A549 (cell line): ENCODE measurements at regions not wholly inside any gene's neighbourhood (a gene's known extent, or its start where the extent isn't known, plus 50 kb on each side); places are given as distances from the start of the nearest gene placed in this dataset.

Experiments
- ATAC-seq, 2 experiments: fragments of 200-7000 bp in 1 of 2; fragments of >200 bp in 1 of 2; cut with Nextera tagmentation in 1 of 2; cut with Tn5 transposase in 1 of 2; 3 replicates each; pipeline versions ENCODE4 v1.8.0 to v1.9.1; 2018 to 2020; ENCODE audit warnings: mild to moderate bottlenecking in 1 of 2, moderate library complexity in 1 of 2
- CTCF ChIA-PET: fragments of 300-600 bp; sonication (Branson Sonifier 250); formaldehyde crosslinking; extraction: SDS; loops from one replicate; lab custom pipeline; 2021; ENCODE audit warnings: antibody characterized with exemption, inconsistent platforms; lab: Yijun Ruan, JAX
- POLR2A ChIA-PET: fragments of 350-600 bp; formaldehyde crosslinking; extraction: SDS; loops from one replicate; lab custom pipeline; 2021; ENCODE audit warnings: antibody characterized with exemption, inconsistent platforms; lab: Yijun Ruan, JAX
- DNase-seq, 2 experiments: peaks; one replicate each; pipeline versions ENCODE4 v3.0.0 to v3.0.0-alpha.2; 2011 to 2016; ENCODE audit warnings: low read depth in 1 of 2, low spot score in 1 of 2
- FAIRE-seq: peaks from 2 replicates; lab custom pipeline; 2011; peaks lifted over from hg19 to GRCh38; lab: Jason Lieb, UNC
- H3K27ac ChIP-seq, 2 experiments: fragments of >200 bp; sonication (Bioruptor Twin); formaldehyde crosslinking; 3 replicates each; pipeline ENCODE4 v1.5.1; 2016 to 2017
- H3K4me1 ChIP-seq: fragments of >200 bp; sonication (Bioruptor Twin); formaldehyde crosslinking; 3 replicates; pipeline ENCODE4 v1.6.1; 2016
- H3K4me2 ChIP-seq: fragments of >200 bp; sonication (Bioruptor Twin); formaldehyde crosslinking; 3 replicates; pipeline ENCODE4 v1.6.1; 2016
- H3K4me3 ChIP-seq: fragments of >200 bp; sonication (Bioruptor Twin); formaldehyde crosslinking; 3 replicates; pipeline ENCODE4 v1.5.1; 2016
- H3K9me3 ChIP-seq: fragments of >200 bp; sonication (Bioruptor Twin); formaldehyde crosslinking; 3 replicates; pipeline ENCODE4 v1.6.1; 2016
- CBX2 ChIP-seq: fragments of 200-600 bp; sonication (generic); IDR thresholded peaks from 2 replicates; pipeline ENCODE4 v1.6.1; 2016; ENCODE audit warnings: low read depth, mild to moderate bottlenecking, borderline replicate concordance
- CHD2 ChIP-seq: fragments of 150-350 bp; IDR thresholded peaks from 2 replicates; pipeline ENCODE4 v1.6.1; 2014; ENCODE audit warnings: low read length; ENCODE audit not compliant: partially characterized antibody
- CTCF ChIP-seq: fragments of >200 bp; sonication (Bioruptor Twin); formaldehyde crosslinking; IDR thresholded peaks from 3 replicates; pipeline ENCODE4 v1.5.1; 2016
- ELK1 ChIP-seq: fragments of 150-350 bp; IDR thresholded peaks from 2 replicates; pipeline ENCODE4 v1.6.1; 2014; ENCODE audit warnings: low read depth, mild to moderate bottlenecking, low read length
- EP300 ChIP-seq, 2 experiments: fragments of >200 bp; sonication (Bioruptor Twin); formaldehyde crosslinking; IDR thresholded peaks; 2 replicates in 1 of 2; 3 replicates in 1 of 2; pipeline ENCODE4 v1.6.1; 2016 to 2017
- FOSB ChIP-seq: fragments of 250-450 bp; sonication (Bioruptor Pico); IDR thresholded peaks from 2 replicates; pipeline ENCODE4 v1.5.0; 2020; ENCODE audit warnings: mild to moderate bottlenecking, moderate library complexity
- FOXS1 ChIP-seq: fragments of 250-450 bp; sonication (Bioruptor Pico); IDR thresholded peaks from 2 replicates; pipeline ENCODE4 v1.5.0; 2020; ENCODE audit warnings: mild to moderate bottlenecking, moderate library complexity
- GATA3 ChIP-seq: IDR thresholded peaks from 2 replicates; pipeline ENCODE4 v1.6.1; 2012; ENCODE audit warnings: borderline replicate concordance
- HES2 ChIP-seq: fragments of >200 bp; sonication (Bioruptor Twin); formaldehyde crosslinking; IDR thresholded peaks from 2 replicates; pipeline ENCODE4 v1.6.1; 2016
- HOXB5 ChIP-seq: fragments of 250-450 bp; sonication (Bioruptor Pico); IDR thresholded peaks from 2 replicates; pipeline ENCODE4 v1.5.0; 2020; ENCODE audit warnings: mild to moderate bottlenecking, moderate library complexity
- JUN ChIP-seq, 2 experiments: fragments of >200 bp; sonication (Bioruptor Twin); formaldehyde crosslinking; IDR thresholded peaks; 2 replicates in 1 of 2; 3 replicates in 1 of 2; pipeline ENCODE4 v1.6.1; 2016 to 2017
- KDM1A ChIP-seq: fragments of 200-600 bp; sonication (generic); IDR thresholded peaks from 2 replicates; pipeline ENCODE4 v1.6.1; 2016; ENCODE audit warnings: low read depth, mild to moderate bottlenecking
- KDM5A ChIP-seq: fragments of 200-600 bp; sonication (generic); IDR thresholded peaks from 2 replicates; pipeline ENCODE4 v1.6.1; 2016; ENCODE audit warnings: antibody characterized with exemption, mild to moderate bottlenecking
- NR3C1 ChIP-seq: fragments of >200 bp; sonication (Bioruptor Twin); formaldehyde crosslinking; IDR thresholded peaks from 3 replicates; pipeline ENCODE4 v1.6.1; 2017
- POLR2A ChIP-seq: IDR thresholded peaks from 2 replicates; pipeline ENCODE4 v1.6.1; 2012; ENCODE audit warnings: mild to moderate bottlenecking, low read length
- RARB ChIP-seq: fragments of 250-450 bp; sonication (Bioruptor Pico); IDR thresholded peaks from 2 replicates; pipeline ENCODE4 v1.8.0; 2021; ENCODE audit warnings: mild to moderate bottlenecking, moderate library complexity
- RNF2 ChIP-seq: fragments of 200-600 bp; sonication (generic); IDR thresholded peaks from 2 replicates; pipeline ENCODE4 v1.6.1; 2016; ENCODE audit warnings: low read depth, mild to moderate bottlenecking, antibody characterized with exemption, moderate library complexity, borderline replicate concordance
- SMC3 ChIP-seq: fragments of >200 bp; sonication (Bioruptor Twin); formaldehyde crosslinking; IDR thresholded peaks from 3 replicates; pipeline ENCODE4 v1.6.1; 2018; ENCODE audit warnings: inconsistent platforms
- SREBF2 ChIP-seq: fragments of 450-650 bp; IDR thresholded peaks from 2 replicates; pipeline ENCODE4 v1.6.1; 2014; ENCODE audit warnings: mild to moderate bottlenecking, moderate library complexity
- USF2 ChIP-seq: fragments of 450-650 bp; IDR thresholded peaks from 2 replicates; pipeline ENCODE4 v1.6.1; 2014; ENCODE audit warnings: antibody characterized with exemption
- ZC3H11A ChIP-seq: fragments of 450-650 bp; IDR thresholded peaks from 2 replicates; pipeline ENCODE4 v1.6.1; 2014; ENCODE audit warnings: antibody characterized with exemption, mild to moderate bottlenecking
- ZSCAN20 ChIP-seq: fragments of 250-450 bp; sonication (Bioruptor Pico); IDR thresholded peaks from 2 replicates; pipeline ENCODE4 v1.8.0; 2022; ENCODE audit warnings: mild to moderate bottlenecking, moderate library complexity
- WGBS: methylation state at CpG from one replicate; pipeline ENCODE4 v1.1.6; 2017; ENCODE audit errors: missing lambda C conversion rate; 5-methylcytosine and 5-hydroxymethylcytosine counted together
- TF ChIP-seq, protein P1 (sequence below): fragments of >200 bp; sonication (Bioruptor Twin); formaldehyde crosslinking; IDR thresholded peaks from 3 replicates; pipeline ENCODE4 v1.6.1; 2016

- Histone ChIP-seq H3K4me1 (no peaks in the 10 kb centered on the region), H3K4me3 (no peak overlapping the region), H3K27ac (no peak overlapping the region), H3K4me2 (no peak overlapping the region), H3K9me3 (peaks cover 13% of the 10 kb centered on the region)
- ATAC-seq (no peak), DNase-seq (no peak), FAIRE-seq (no peak)
- TF ChIP-seq CTCF (no peak), KDM1A (no peak), SMC3 (no peak), ZC3H11A (no peak), FOSB (CRISPR knock-in tag) (no peak), HES2 (no peak), GATA3 (no peak), NR3C1 (no peak), ELK1 (no peak), USF2 (no peak)
- 4% methylated on average over 5 of the region's 5 CpGs for WGBS
- CTCF ChIA-PET, result no interaction called here
- POLR2A ChIA-PET, result no interaction called here
Measured at GRCh38 chr5:5965132-5965531, 413.2 kb downstream of the MED10 start.

GRCh38 chr5:5964347-5964746, 414.0 kb downstream of the MED10 start:
- no peak overlapping the region for H3K4me3 ChIP-seq
- FAIRE-seq, result no peak
- ChIA-PET POLR2A (no interaction called here), CTCF (no interaction called here)
- H3K9me3 ChIP-seq, result peaks cover 13% of the 10 kb centered on the region
- ATAC-seq, result no peak
- no peak for TF ChIP-seq USF2
- TF ChIP-seq KDM5A, result no peak
- no peak for TF ChIP-seq SREBF2
- TF ChIP-seq ZC3H11A, result no peak
- 24% methylated on average over 4 of the region's 4 CpGs for WGBS
- no peak overlapping the region for H3K4me2 ChIP-seq
- no peaks in the 10 kb centered on the region for H3K4me1 ChIP-seq
- DNase-seq, result no peak
- no peak overlapping the region for H3K27ac ChIP-seq

GRCh38 chr5:5957737-5958136, 420.6 kb downstream of the MED10 start:
- ChIA-PET CTCF (no interaction called here), POLR2A (no interaction called here)
- Histone ChIP-seq H3K4me1 (no peaks in the 10 kb centered on the region), H3K4me2 (no peak overlapping the region), H3K27ac (no peak overlapping the region), H3K9me3 (peaks cover 6% of the 10 kb centered on the region; the same call in 2 of the 3 replicates), H3K4me3 (no peak overlapping the region)
- DNase-seq (no peak), FAIRE-seq (no peak), ATAC-seq (no peak)
- WGBS, result 8% methylated on average over 2 of the region's 2 CpGs
- TF ChIP-seq FOXS1, result no peak
- no peak for TF ChIP-seq RNF2
- no peak for TF ChIP-seq EP300 (IDR thresholded peaks at IDR 0.05)
- TF ChIP-seq RARB, result no peak
- no peak for TF ChIP-seq CTCF
- no peak for TF ChIP-seq CBX2
- TF ChIP-seq JUN (IDR thresholded peaks at IDR 0.05), result no peak
- no peak for TF ChIP-seq CHD2
- TF ChIP-seq SMC3, result no peak
- TF ChIP-seq ZSCAN20, result no peak
- no peak for TF ChIP-seq POLR2A
- no peak for TF ChIP-seq ZC3H11A
- no peak for TF ChIP-seq FOSB (CRISPR knock-in tag)
- no peak for TF ChIP-seq HOXB5 (CRISPR knock-in tag)
- TF ChIP-seq, protein P1, sequence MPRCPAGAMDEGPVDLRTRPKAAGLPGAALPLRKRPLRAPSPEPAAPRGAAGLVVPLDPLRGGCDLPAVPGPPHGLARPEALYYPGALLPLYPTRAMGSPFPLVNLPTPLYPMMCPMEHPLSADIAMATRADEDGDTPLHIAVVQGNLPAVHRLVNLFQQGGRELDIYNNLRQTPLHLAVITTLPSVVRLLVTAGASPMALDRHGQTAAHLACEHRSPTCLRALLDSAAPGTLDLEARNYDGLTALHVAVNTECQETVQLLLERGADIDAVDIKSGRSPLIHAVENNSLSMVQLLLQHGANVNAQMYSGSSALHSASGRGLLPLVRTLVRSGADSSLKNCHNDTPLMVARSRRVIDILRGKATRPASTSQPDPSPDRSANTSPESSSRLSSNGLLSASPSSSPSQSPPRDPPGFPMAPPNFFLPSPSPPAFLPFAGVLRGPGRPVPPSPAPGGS, result no peak
- TF ChIP-seq ELK1, result no peak
- no peak for TF ChIP-seq KDM5A
